AG04449 (cell line): ENCODE measurements at regions not wholly inside any gene's neighbourhood (a gene's known extent, or its start where the extent isn't known, plus 50 kb on each side); places are given as distances from the start of the nearest gene placed in this dataset.

ENCODE experiments used
- CTCF ChIA-PET: fragments of 350-600 bp; formaldehyde crosslinking; extraction: SDS; loops from one replicate; lab custom pipeline; 2021; ENCODE audit warnings: antibody characterized with exemption; lab: Yijun Ruan, JAX
- POLR2A ChIA-PET: fragments of 400-600, 350-600 bp; formaldehyde crosslinking; extraction: SDS; loops from one replicate; lab custom pipeline; 2020; ENCODE audit warnings: antibody characterized with exemption, inconsistent platforms; lab: Yijun Ruan, JAX
- DNase-seq: peaks from one replicate; pipeline ENCODE4 v3.0.0-alpha.2; 2010; ENCODE audit warnings: low read depth, low spot score
- H3K4me3 ChIP-seq: 2 replicates; pipeline ENCODE4 v1.5.1; 2011; ENCODE audit warnings: low read depth, mild to moderate bottlenecking, control low read depth, low read length
- TF ChIP-seq, protein P1 (sequence below): IDR thresholded peaks from one replicate; pipeline ENCODE4 v1.5.1; 2011; ENCODE audit warnings: mild to moderate bottlenecking, moderate library complexity, low read length, control low read depth, inconsistent platforms; ENCODE audit not compliant: insufficient read depth; ENCODE audit errors: missing control alignments

- no peak overlapping the region for H3K4me3 ChIP-seq
- ChIA-PET CTCF (no interaction called here), POLR2A (interaction anchor here (0.6 kb wide), 1 partner anchor 205 kb away, joined by 3 read pairs; no protein-coding TSS in a partner anchor)
- DNase-seq, result no peak
- TF ChIP-seq, protein P1, sequence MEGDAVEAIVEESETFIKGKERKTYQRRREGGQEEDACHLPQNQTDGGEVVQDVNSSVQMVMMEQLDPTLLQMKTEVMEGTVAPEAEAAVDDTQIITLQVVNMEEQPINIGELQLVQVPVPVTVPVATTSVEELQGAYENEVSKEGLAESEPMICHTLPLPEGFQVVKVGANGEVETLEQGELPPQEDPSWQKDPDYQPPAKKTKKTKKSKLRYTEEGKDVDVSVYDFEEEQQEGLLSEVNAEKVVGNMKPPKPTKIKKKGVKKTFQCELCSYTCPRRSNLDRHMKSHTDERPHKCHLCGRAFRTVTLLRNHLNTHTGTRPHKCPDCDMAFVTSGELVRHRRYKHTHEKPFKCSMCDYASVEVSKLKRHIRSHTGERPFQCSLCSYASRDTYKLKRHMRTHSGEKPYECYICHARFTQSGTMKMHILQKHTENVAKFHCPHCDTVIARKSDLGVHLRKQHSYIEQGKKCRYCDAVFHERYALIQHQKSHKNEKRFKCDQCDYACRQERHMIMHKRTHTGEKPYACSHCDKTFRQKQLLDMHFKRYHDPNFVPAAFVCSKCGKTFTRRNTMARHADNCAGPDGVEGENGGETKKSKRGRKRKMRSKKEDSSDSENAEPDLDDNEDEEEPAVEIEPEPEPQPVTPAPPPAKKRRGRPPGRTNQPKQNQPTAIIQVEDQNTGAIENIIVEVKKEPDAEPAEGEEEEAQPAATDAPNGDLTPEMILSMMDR, result no peak
Observed at GRCh38 chr7:66537380-66537779, 91.3 kb upstream of the KCTD7 start.

GRCh38 chr7:66537876-66538275 is 90.8 kb upstream of the KCTD7 start:
- TF ChIP-seq, protein P1, result no peak
- no peak overlapping the region for H3K4me3 ChIP-seq
- ChIA-PET CTCF (no interaction called here), POLR2A (interaction anchor here (0.6 kb wide), 1 partner anchor 204 kb away, joined by 3 read pairs; no protein-coding TSS in a partner anchor)
- no peak for DNase-seq

- DNase-seq, result no peak
- ChIA-PET CTCF (interaction anchor here (1.3 kb wide), 1 partner anchor 16 kb away, joined by 4 read pairs; no protein-coding TSS in a partner anchor), POLR2A (no interaction called here)
- TF ChIP-seq, protein P1, result no peak
- no peak overlapping the region for H3K4me3 ChIP-seq
Observed at GRCh38 chr7:66539264-66539623, 89.4 kb upstream of the KCTD7 start.

DNA sequence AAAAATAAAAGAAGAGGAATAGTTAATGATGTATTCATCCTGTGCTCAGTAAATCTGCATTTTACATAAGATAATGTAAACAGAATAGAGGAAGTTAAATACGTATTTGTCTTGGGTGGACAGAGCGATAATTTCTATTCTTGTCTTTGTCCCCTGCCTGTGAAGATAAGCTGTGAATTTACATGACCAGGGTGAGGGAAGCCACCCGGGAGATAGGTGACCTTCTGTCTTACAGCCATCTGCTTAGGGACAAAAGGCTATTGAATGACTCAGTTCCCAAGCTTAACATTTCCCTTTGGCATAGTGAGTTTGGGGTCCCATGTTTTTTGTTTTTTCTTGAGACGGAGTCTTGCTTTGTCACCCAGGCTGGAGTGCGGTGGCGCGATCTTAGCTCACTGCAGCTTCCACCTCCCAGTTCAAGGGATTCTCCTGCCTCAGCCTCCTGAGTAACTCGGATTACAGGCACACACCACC is 88.7 kb upstream of the KCTD7 start:
- ChIA-PET CTCF (interaction anchor here (1.2 to 1.3 kb wide), 2 partner anchors 15 to 17 kb away, joined by 4 read pairs; no protein-coding TSS in a partner anchor), POLR2A (no interaction called here)
- no peak for DNase-seq
- no peak overlapping the region for H3K4me3 ChIP-seq
- TF ChIP-seq, protein P1, result no peak

DNA sequence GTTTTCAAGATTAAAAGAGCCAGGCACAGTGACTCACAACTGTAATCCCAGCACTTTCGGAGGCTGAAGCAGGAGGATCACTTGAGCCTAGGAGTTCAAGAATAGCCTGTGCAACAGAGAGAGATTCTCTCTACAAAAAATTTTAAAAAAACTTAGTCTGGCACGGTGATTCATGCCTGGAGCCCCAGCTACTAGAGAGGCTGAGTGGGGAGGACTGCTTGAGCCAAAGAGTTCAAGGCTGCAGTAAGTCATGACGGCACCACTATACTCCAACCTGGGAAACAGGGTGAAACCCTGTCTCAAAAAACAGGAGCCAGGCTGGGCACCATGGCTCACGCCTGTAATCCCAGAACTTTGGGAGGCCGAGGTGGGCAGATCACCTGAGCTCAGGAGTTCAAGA is 86.6 kb upstream of the KCTD7 start:
- TF ChIP-seq, protein P1, result no peak
- CTCF ChIA-PET, result interaction anchor here (0.9 kb wide), 1 partner anchor 12 kb away, joined by 4 read pairs; no protein-coding TSS in a partner anchor
- no peak overlapping the region for H3K4me3 ChIP-seq
- DNase-seq, result no peak
- POLR2A ChIA-PET, result no interaction called here

DNA sequence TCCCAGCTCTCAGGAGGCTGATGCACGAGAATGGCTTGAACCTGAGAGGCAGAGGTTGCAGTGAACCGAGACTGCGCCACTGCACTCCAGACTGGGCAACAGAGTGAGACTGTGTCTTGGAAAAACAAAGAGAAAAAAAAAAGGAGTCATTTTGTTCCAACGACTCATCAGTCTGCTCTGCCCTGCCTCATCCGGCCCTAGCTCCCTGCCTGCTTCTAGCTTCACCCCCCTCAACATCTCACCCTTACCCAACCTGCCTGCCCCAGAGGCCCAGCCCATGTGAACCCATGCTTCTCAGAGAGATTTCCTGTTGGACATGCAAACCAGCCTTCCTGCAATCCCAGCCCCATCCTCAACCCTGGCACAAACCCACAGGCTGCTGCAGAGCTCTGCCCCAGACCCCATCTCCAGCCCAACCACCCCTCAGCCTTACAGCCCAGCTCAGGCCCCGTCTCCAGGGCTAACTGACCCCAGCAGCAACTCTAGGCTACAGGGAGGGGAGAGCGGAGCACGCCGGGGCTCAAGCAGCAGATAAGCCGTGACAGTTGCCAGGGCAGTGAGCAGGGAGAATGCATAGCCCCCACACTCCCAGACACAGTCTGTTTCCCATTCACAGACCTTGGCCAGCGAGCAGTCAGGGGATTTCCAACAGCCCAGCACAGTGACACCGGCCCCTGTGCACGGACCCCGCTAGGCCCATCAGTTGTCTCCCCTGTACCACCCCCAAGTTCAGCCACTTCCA is 86.0 kb upstream of the KCTD7 start:
- H3K4me3 ChIP-seq, result no peak overlapping the region
- no peak for DNase-seq
- POLR2A ChIA-PET, result no interaction called here
- CTCF ChIA-PET, result interaction anchor here (0.9 kb wide), 1 partner anchor 11 kb away, joined by 4 read pairs; no protein-coding TSS in a partner anchor
- TF ChIP-seq, protein P1, result no peak
